ENCODE measurements at regions not wholly inside any gene's neighbourhood (a gene's known extent, or its start where the extent isn't known, plus 50 kb on each side); places are given as distances from the start of the nearest gene placed in this dataset.

GRCh38 chr1:212225871-212226302 lies 59.3 kb upstream of the PPP2R5A start:
- no peak for DNase-seq

- DNase-seq = no peak
These were observed 58.7 kb upstream of the PPP2R5A start for GRCh38 chr1:212226467-212226866.

- no peak for DNase-seq
These were observed 57.1 kb upstream of the PPP2R5A start for GRCh38 chr1:212228076-212228475.

GRCh38 chr1:212228591-212229119 lies 56.6 kb upstream of the PPP2R5A start:
- DNase-seq = no peak

- DNase-seq = no peak
These were observed 55.6 kb upstream of the PPP2R5A start for GRCh38 chr1:212229654-212230053.

- no peak for DNase-seq
These were observed 54.9 kb upstream of the PPP2R5A start for GRCh38 chr1:212230329-212230728.

GRCh38 chr1:212231372-212231771 lies 53.8 kb upstream of the PPP2R5A start:
- DNase-seq = peak; percentile 24

- DNase-seq = no peak
These were observed 53.1 kb upstream of the PPP2R5A start for GRCh38 chr1:212232090-212232489.

- DNase-seq = no peak
These were observed 51.9 kb upstream of the PPP2R5A start for GRCh38 chr1:212233321-212233720.

- DNase-seq = peak; percentile 11
These were observed 50.5 kb upstream of the PPP2R5A start for GRCh38 chr1:212234431-212235395.

Measured in CD4-positive, alpha-beta T cell treated with Interleukin-10 for 1 hour (primary cell).